HUES6 (cell line): ENCODE measurements at regions not wholly inside any gene's neighbourhood (a gene's known extent, or its start where the extent isn't known, plus 50 kb on each side); places are given as distances from the start of the nearest gene placed in this dataset.
"Not testable (repeated sequence)": the region's sequence is repeated elsewhere in the genome, so short reads cannot be mapped to it uniquely, and the experiment has no call there.

ENCODE experiments used
- H3K27ac ChIP-seq: 2 replicates; pipeline ENCODE4 v1.7.0; 2013; ENCODE audit warnings: low read depth, mild to moderate bottlenecking, low read length, inconsistent platforms
- H3K27me3 ChIP-seq: 2 replicates; pipeline ENCODE4 v1.6.1; 2013; ENCODE audit warnings: low read length; ENCODE audit not compliant: control insufficient read depth, insufficient read depth
- H3K36me3 ChIP-seq: 2 replicates; pipeline ENCODE4 v1.6.1; 2013; ENCODE audit warnings: low read length; ENCODE audit not compliant: control insufficient read depth, insufficient read depth
- H3K4me1 ChIP-seq: 2 replicates; pipeline ENCODE4 v1.6.1; 2013; ENCODE audit warnings: low read length; ENCODE audit not compliant: control insufficient read depth, insufficient read depth
- H3K4me3 ChIP-seq: 2 replicates; pipeline ENCODE4 v1.5.1; 2013; ENCODE audit warnings: low read depth, low read length
- H3K9ac ChIP-seq: one replicate; pipeline ENCODE4 v1.6.1; 2013; ENCODE audit warnings: mild to moderate bottlenecking, low read length
- H3K9me3 ChIP-seq: 2 replicates; pipeline ENCODE4 v1.6.1; 2013; ENCODE audit warnings: low read depth, low read length; ENCODE audit not compliant: control insufficient read depth, insufficient read depth

DNA sequence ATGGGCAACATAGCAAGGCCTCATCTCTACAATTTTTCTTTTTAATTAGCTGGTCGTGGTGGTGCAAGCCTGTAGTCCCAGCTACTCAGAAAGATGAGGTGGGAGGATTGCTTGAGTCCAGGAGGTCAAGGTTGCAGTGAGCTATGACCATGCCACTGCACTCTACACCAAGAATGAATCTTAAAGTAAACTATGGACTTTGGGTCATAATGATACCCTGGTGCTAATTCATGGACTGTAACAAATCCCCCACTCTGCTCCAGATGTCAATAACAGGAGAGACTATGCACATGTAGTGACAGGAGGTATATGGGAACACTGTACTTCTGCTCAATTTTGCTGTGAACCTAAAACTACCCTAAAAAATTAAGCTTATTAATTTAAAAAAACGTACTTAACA is 155.4 kb downstream of the CEMIP2 start:
- peaks cover 15% of the 10 kb centered on the region for H3K4me1 ChIP-seq
- no peak overlapping the region for H3K27ac ChIP-seq
- peaks cover 18% of the 10 kb centered on the region; the same call in 1 of the 2 replicates for H3K9me3 ChIP-seq
- H3K4me3 ChIP-seq: no peak overlapping the region
- no peak overlapping the region for H3K9ac ChIP-seq
- no peaks in the 10 kb centered on the region for H3K36me3 ChIP-seq
- no peaks in the 10 kb centered on the region for H3K27me3 ChIP-seq

DNA sequence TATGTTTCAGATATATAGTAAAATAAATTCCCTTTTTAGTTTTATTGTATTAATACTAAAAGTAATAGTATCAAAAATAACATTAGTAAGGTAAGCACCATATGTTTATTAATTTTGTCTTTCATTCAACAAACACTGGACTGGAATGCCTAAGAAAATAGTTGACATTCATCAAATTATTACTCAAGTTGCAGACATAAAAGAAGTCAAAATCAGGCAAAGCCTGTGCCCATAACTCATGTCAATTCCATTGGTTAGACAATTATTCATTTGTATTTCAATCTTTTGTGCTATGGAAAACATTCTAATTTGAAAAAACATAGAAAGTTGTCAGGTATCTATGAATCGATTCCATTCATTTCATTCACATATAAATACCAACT is 158.9 kb downstream of the CEMIP2 start:
- peaks cover 10% of the 10 kb centered on the region; the same call in 1 of the 2 replicates for H3K9me3 ChIP-seq
- no peaks in the 10 kb centered on the region for H3K36me3 ChIP-seq
- 0 out of 2 replicates have a peak overlapping the region, but pooled peaks have one; percentile 60 for H3K27ac ChIP-seq
- H3K4me1 ChIP-seq: peaks cover 19% of the 10 kb centered on the region
- H3K27me3 ChIP-seq: no peaks in the 10 kb centered on the region
- H3K9ac ChIP-seq: no peak overlapping the region
- no peak overlapping the region for H3K4me3 ChIP-seq

DNA sequence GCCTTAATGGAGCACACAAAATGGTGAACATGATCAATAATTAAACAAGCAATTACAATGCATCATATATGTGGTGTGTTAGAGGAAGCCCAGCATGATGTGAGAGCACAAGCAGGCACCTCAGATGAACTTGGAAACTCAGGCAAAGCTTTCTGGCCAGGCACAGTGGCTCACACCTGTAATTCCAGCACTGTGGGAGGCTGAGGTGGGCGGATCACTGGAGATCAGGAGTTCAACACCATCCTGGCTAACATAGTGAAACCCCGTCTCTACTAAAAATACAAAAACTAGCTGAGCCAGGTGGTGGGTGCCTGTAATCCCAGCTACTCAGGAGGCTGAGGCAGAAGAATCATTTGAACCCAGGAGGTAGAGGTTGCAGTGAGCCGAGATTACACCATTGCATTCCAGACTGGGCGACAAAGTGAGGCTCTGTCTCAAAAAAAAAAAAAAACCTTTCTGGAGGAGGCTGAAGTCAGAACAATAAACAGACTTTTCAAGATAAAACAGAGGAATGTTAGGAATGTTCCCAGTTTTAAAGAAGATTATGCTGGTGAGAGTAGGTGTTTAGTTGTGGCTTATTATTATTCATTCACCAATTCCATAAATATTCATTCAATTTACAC is 159.4 kb downstream of the CEMIP2 start:
- Histone ChIP-seq H3K4me1 (peaks cover 19% of the 10 kb centered on the region), H3K36me3 (no peaks in the 10 kb centered on the region), H3K4me3 (no peak overlapping the region), H3K9ac (no peak overlapping the region), H3K27me3 (no peaks in the 10 kb centered on the region), H3K9me3 (peaks cover 10% of the 10 kb centered on the region; the same call in 1 of the 2 replicates), H3K27ac (peak overlapping the region; percentile 57)

DNA sequence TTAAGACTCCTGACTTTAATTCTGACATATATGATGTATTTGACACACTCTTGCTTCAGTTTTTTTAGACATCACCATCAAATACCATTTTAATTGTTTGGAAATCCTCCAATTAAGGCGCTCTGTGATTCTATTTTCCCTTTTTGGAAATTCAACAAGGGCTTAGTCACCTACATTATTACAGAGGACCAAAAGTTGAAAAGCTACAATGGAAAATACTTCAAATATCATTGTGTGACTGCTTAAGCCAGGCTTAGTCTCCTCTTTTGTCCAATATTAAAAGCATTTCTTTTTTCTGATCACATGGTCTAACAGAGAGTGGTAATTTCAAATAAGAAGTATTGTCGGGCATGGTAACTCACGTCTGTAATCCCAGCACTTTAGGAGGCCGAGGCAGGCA is 160.3 kb downstream of the CEMIP2 start:
- H3K27ac ChIP-seq: no peak overlapping the region
- no peaks in the 10 kb centered on the region for H3K27me3 ChIP-seq
- no peak overlapping the region for H3K4me3 ChIP-seq
- H3K36me3 ChIP-seq: no peaks in the 10 kb centered on the region
- no peak overlapping the region for H3K9ac ChIP-seq
- peaks cover 10% of the 10 kb centered on the region; the same call in 1 of the 2 replicates for H3K9me3 ChIP-seq
- H3K4me1 ChIP-seq: peaks cover 19% of the 10 kb centered on the region

DNA sequence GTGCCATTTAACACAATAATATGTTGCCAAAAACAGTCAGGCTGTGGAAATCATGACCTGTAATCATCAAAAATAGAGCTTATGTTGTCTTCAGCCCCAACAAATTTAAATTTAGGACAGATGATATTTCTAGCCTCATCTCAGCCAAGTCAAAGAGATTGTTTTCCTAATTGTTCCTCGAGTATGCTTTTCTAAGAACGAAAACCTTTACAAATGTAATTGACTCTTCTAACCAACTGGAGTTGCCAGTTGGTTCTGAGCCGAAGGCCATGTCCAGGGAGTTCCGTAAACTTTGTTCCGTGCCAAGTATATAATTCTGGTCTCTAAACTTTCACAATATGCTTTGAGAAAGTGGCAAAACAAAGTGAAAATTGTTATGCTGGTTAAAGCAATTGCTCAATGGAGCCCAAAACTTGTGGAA is 160.8 kb downstream of the CEMIP2 start:
- H3K9ac ChIP-seq: no peak overlapping the region
- H3K4me3 ChIP-seq: no peak overlapping the region
- no peak overlapping the region for H3K27ac ChIP-seq
- H3K27me3 ChIP-seq: no peaks in the 10 kb centered on the region
- no peaks in the 10 kb centered on the region for H3K36me3 ChIP-seq
- peaks cover 19% of the 10 kb centered on the region for H3K4me1 ChIP-seq
- peaks cover 10% of the 10 kb centered on the region; the same call in 1 of the 2 replicates for H3K9me3 ChIP-seq

DNA sequence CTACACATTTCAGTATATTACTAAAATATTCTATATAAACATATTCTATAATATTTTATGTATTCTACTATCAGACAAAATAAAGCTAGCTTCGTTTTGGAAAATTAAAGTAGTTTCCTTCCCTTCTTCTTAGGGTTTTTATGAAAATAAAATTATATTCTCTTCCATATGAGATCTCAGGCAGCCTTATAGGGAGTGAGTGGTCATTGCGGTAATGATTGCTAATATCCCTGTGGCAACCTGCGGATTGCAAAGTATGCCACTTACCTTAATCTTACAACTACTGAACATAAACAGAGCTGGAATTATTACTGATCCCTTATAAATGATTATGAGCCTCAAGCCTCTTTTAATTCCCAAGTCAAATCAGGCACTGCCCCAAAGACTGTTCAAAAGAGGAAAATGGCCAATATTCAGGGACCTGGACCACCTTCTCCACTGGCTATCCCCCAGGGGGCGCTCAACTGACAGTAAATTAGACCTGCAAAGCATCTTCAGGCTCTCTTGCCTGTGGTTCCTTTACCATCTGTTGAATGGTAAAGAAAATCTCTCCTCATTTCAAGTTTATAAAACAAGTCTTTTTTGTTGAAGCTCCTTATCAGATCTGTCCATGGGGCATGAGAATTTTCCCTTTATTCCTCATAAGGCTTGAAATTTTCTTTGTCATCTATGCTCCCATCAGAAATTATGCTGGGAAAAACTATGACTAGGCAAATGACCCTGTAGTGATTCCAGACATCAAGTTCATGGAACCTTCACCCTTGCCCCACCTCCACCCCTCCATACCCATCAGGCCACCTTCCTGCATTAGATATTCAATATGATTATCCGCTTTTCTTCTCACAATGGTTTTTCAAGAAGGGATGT is 163.9 kb downstream of the CEMIP2 start:
- no peak overlapping the region for H3K4me3 ChIP-seq
- no peak overlapping the region for H3K9ac ChIP-seq
- H3K27me3 ChIP-seq: no peaks in the 10 kb centered on the region
- peaks cover 16% of the 10 kb centered on the region for H3K4me1 ChIP-seq
- H3K9me3 ChIP-seq: no peaks in the 10 kb centered on the region
- H3K27ac ChIP-seq: no peak overlapping the region
- no peaks in the 10 kb centered on the region for H3K36me3 ChIP-seq

DNA sequence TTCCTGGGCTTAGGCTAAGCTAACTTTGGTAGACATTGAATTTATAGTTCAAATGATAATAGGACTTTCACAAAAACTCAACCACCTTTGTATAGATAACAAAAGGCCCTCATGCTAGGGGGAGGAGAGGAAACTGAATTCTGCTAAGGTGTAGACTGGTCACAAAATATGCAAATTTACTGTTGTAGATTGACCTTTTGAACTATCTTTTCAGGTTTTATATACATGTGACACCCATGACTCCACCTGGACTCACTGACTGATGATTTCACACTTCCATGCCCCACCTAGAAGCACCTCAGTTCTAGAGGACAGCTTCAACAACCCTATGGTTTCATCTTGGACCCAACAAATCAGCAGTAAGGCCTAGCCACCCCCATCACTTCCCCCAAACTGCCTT is 165.7 kb downstream of the CEMIP2 start:
- H3K27ac ChIP-seq: no peak overlapping the region
- no peaks in the 10 kb centered on the region for H3K9me3 ChIP-seq
- no peaks in the 10 kb centered on the region for H3K36me3 ChIP-seq
- H3K4me3 ChIP-seq: no peak overlapping the region
- H3K4me1 ChIP-seq: 0 out of 2 replicates have a peak, but pooled peaks cover 4% of the 10 kb centered on the region
- no peak overlapping the region for H3K9ac ChIP-seq
- no peaks in the 10 kb centered on the region for H3K27me3 ChIP-seq

DNA sequence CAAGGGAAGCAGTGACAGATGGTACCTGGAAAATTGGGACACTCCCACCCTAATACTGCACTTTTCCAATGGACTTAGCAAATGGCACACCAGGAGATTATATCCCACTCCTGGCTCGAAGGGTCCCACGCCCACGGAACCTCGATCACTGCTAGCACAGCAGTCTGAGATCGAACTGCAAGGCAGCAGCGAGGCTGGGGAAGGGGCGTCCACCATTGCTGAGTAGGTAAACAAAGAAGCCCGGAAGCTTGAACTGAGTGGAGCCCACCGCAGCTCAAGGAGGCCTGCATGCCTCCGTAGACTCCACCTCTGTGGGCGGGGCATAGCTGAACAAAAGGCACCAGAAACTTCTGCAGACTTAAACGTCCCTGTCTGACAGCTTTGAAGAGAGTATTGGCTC is 172.6 kb downstream of the CEMIP2 start:
- H3K36me3 ChIP-seq, H3K4me1 ChIP-seq, H3K4me3 ChIP-seq, H3K27me3 ChIP-seq, H3K9me3 ChIP-seq, H3K27ac ChIP-seq, H3K9ac ChIP-seq: not testable (repeated sequence)

DNA sequence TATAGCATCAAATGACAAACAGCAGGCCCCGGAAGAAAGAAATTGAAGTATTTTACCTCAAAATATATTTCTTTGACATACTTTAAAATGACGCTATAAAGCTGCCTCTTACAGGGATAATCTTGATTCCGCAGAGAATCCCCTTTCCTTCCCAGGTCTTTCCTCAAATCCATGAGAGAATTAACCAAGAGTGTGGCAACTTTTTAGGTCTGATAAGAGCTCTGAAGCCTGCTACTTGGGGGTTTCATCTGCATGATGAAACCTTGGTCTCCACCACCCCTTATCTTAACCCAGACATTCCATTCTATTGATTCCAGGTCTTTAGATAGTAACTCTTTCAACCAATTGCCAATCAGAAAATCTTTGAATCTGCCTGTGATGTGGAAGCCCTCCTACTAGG is 173.8 kb downstream of the CEMIP2 start:
- peaks cover 3% of the 10 kb centered on the region for H3K9me3 ChIP-seq

DNA sequence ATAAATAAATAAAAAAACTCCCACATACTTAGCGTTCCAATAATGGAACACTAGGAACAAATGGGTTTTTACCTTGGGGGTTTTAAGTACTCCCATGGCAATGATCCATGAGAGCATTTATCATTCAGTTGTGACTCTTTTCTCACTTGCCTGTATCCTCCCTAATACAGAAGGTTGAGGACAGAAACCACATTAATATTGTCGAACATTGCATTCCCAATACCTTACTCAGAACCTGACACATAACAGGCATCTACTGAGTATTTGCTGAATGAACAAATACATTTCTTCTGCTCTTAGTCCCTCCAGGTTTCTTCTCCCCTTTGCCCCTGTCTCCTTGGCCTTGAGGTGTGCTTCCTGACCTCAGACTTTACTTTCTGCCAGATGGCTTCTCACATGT is 175.9 kb downstream of the CEMIP2 start:
- Histone ChIP-seq H3K4me1 (no peaks in the 10 kb centered on the region), H3K27ac (no peak overlapping the region), H3K9me3 (peaks cover 3% of the 10 kb centered on the region), H3K4me3 (no peak overlapping the region), H3K36me3 (no peaks in the 10 kb centered on the region), H3K27me3 (no peaks in the 10 kb centered on the region), H3K9ac (no peak overlapping the region)

More for the DNA sequence above, 173.8 kb downstream of the CEMIP2 start:
- no peaks in the 10 kb centered on the region for H3K27me3 ChIP-seq
- H3K4me3 ChIP-seq: no peak overlapping the region
- H3K27ac ChIP-seq: no peak overlapping the region
- no peaks in the 10 kb centered on the region for H3K4me1 ChIP-seq
- no peak overlapping the region for H3K9ac ChIP-seq
- H3K36me3 ChIP-seq: no peaks in the 10 kb centered on the region

DNA sequence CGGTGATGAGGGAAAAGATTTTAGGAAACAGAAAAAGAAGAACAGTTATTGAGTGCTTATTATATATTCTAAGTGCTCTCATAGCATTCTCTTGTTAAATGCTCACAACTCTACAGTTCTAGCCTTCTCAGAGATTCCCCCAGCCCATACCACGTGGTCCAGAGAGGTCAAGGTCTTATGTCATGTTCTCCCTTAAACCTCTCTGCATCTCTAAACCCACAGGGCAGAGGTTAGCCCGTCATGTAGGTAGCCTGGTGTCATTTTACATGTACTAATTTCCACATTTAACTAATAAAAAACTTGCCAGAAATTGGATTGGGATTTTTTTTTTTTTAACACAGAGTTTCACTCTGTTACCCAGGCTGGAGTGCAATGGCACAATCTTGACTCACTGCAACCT is 178.0 kb downstream of the CEMIP2 start:
- Histone ChIP-seq H3K4me1 (no peaks in the 10 kb centered on the region), H3K27me3 (no peaks in the 10 kb centered on the region), H3K4me3 (no peak overlapping the region), H3K9me3 (no peaks in the 10 kb centered on the region; the same call in 1 of the 2 replicates), H3K9ac (no peak overlapping the region), H3K27ac (no peak overlapping the region), H3K36me3 (no peaks in the 10 kb centered on the region)
